ENCODE measurements at regions not wholly inside any gene's neighbourhood (a gene's known extent, or its start where the extent isn't known, plus 50 kb on each side); places are given as distances from the start of the nearest gene placed in this dataset.
"Not testable (repeated sequence)": the region's sequence is repeated elsewhere in the genome, so short reads cannot be mapped to it uniquely, and the experiment has no call there.

- no peak for DNase-seq
Measured at GRCh38 chr16:86872833-86873232, 294.5 kb downstream of the FOXL1 start.

DNA sequence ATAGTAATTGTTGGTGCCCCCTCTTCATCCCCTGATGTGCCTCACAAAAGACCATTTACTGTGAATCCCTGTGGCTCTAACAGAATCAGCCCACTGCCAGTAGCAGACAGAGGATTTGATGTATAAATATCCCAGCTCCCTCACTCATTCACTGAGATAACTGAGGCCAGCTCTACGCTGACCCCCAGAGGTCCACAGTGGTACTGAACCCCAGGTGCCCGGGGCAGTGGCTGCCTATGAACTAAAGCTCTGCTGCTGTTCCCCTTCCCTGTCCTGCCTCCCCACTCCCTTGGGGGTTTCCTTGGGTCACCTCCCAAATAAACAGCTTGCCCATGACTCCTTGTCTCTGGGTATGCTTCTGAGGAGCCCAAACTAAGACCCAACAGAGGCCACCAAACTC lies 295.8 kb downstream of the FOXL1 start:
- DNase-seq = no peak

GRCh38 chr16:86876499-86876898 lies 298.1 kb downstream of the FOXL1 start:
- DNase-seq = no peak

DNA sequence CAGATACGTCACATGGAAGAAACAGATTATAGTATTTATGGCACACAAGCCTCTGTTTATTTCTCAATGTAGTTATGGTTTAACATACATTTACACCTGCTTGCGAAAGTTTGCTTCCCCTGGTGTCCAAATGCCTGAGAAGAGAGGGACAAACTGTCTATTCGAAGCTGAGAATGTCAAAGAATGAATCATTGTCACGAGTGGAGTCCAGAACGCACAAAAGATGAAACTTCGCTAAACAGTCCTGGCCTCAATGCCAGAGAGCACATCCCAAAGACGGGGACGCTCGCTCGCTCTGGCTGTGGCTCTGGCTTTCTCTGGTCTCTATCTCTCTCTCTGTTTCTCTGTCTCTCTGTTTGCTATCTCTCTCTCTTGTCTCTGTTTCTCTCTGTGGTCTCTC lies 298.8 kb downstream of the FOXL1 start:
- no peak for DNase-seq

GRCh38 chr16:86877835-86878234 lies 299.5 kb downstream of the FOXL1 start:
- DNase-seq = no peak

DNA sequence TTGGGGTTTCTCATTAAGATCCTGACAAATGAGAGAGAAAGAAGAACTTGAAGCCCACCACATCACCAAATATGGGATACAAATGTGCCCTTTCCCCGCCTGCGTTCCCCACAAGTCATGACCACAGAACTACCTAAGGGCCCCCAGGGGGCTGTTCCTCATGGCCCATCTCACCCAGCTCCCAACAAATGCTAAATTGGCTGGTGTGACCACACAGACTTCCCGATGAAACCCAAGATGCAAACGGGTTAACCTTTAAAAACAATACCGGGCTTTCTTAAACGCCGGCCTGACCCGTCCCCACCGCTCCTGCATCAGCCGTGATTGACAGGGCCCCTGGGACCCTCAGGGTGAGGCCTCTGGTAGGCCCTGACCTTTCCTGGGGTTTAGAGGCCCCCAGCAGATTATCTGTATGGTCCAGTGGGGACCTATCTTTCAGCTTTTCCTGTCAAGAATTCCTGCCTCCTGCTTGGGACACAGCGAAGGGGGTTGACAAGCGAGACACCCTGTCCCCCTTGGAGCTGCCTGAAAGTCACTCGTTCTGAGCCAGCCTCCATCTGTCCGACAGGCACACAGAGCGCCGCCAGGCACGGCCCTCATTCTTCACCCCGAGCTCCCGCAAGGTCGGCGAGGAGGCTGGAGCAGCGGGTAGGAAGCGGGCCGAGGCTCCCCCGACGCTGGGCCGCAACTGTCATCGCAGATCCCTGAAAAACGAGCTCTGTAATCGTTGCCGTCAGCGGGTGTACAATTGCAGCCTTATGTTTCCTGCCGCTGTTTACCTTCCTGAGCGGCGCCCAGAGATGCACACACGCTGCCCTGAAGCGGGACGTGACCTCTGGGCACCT lies 300.1 kb downstream of the FOXL1 start:
- no peak for DNase-seq

GRCh38 chr16:86879268-86879667 lies 300.9 kb downstream of the FOXL1 start:
- no peak for DNase-seq

DNA sequence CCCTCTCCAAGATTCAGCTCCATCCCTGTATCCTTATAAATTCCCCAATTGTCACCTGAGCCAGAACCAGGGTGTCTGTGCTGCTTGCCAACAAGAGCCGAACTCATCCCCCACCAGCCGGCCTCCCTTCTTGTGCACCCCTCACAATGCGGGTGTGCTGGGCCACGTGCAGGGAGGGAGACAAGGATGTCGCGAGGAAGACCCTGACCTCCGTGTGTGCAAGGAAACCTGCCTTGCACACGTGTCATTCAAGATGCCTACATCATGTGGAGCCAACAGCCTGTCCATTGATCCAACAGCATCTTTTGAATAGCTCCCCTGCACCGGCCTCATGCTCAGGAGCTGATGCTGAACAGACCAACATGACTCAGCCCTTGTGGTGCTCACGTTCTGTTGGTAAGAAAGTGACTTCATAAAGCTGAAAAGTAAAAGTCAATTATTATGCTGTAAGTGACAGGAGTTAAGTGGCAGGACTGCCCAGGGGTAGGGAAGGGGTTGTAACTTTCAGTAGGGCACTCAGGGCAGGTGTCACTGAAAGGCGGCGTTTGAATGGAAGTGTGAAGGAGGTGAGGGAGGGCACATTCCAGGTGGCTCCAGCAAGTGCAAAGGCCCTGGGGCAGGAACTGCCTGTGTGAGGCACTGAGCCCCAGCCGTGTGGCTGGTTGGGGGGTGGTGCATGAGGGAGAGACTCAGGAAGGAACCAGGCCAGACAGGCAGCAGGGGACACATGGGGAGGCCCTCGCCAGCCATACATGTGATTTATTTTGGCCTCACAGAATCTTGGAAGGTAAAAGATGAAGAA lies 302.2 kb downstream of the FOXL1 start:
- DNase-seq = no peak

DNA sequence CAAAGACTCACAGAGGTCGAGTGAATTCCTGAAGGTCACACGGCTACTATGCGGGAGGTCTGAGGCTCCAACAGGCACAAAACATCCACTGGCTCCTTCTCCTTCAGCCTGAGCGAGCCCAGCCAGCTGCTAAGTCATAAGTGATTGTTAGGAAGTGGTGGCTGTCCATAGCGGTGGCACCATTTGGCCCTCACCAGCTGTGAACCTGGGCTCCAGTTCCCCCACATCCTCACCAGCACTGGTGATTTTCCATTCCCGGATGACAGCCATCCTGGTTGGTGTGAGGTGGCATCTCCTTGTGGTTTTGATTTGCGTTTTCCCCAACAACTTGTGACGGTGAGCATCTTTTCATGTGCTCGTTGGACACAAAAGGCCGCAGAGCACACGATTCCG lies 302.8 kb downstream of the FOXL1 start:
- DNase-seq = no peak

- no peak for DNase-seq
Measured at GRCh38 chr16:86881861-86882273, 303.5 kb downstream of the FOXL1 start.

DNA sequence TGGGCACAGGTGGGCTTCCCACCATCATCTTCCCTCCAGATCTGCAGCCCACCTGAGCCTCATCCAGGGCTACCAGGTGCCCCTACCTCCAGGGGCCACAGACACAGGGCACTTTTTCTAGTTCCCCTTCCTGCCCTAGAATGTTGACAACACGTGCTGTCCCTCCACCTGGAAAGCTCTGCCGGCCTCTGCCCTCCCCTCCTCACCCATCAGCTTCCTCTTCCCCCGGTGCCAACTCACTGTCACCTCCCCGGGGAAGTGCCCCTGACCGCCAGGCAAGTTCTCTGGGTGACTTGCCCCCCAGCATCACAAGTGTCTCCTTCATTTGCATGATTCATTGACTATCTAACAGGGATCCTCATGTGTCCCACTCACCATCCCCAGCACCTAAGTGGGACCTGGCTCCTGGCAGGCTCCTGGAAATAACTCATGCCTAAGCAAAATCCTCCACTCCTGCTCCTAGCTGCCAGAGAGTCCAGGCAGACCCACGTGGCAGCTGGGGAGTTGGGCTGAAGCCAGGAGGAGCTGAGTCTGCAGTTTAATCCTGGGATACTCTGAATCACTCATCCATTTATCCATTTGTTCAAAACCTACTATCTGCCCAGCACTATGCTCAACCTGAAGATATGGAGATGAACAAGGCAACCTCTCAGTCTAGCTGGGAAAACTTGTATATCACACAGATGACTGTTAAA lies 304.4 kb downstream of the FOXL1 start:
- no peak for DNase-seq

GRCh38 chr16:86883583-86884389 lies 305.4 kb downstream of the FOXL1 start:
- DNase-seq = no peak

DNA sequence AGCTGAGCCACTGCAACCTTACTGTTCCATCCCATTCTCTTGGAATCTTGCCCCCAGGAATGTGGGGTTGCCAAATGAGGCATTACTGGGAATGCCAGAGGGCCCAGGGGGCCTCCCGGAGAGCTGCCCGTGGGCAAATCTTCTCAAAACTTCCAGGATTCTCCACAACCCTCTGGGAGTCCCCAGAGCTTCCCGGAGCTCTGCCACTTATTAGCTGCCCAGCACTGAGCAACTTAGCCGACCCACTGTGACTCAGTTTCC lies 306.0 kb downstream of the FOXL1 start:
- no peak for DNase-seq

- no peak for DNase-seq
Measured at GRCh38 chr16:86885139-86885538, 306.8 kb downstream of the FOXL1 start.

- no peak for DNase-seq
Measured at GRCh38 chr16:86886651-86887050, 308.3 kb downstream of the FOXL1 start.

GRCh38 chr16:86887416-86887815 lies 309.1 kb downstream of the FOXL1 start:
- DNase-seq = no peak

DNA sequence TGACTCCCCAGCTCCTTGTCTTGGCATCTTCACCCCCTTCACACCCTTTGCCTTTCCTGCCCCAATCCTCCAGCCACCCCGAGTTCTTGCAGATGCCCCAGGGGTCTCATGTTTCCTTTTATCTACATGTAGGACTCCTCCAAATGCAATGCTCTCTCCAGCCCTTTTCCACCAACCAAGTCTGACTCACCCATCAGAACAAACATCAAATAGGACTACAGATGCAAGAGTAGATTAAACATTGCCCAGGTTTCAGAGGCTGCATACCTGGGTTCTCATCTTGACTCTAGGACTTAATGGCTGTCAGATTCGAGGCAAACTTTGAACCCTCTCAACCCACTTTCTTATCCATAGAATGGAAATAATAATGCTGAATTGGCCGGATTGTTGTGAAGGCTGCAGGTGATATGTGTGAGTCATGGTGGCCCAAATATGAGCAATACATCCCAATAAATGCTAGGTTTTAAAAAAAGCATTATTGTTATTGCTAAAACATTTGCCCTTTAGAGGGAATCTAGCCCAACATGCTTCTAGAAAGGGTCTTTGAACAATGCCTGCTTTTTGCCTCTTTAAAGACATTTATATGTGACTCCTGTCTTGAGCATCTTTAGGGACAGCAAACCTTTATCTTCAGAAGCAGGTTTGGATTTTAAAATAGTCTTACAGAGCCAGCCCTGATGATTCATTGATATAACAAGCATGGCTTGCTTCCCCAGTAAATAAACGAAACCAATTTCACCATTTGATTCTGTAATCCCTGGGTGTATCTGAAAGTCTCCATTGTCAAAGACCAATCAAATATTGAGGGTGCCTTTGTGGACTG lies 310.1 kb downstream of the FOXL1 start:
- DNase-seq = no peak

GRCh38 chr16:86889054-86889366 lies 310.7 kb downstream of the FOXL1 start:
- DNase-seq = not testable (repeated sequence)

- DNase-seq = no peak
Measured at GRCh38 chr16:86889974-86890373, 311.6 kb downstream of the FOXL1 start.

DNA sequence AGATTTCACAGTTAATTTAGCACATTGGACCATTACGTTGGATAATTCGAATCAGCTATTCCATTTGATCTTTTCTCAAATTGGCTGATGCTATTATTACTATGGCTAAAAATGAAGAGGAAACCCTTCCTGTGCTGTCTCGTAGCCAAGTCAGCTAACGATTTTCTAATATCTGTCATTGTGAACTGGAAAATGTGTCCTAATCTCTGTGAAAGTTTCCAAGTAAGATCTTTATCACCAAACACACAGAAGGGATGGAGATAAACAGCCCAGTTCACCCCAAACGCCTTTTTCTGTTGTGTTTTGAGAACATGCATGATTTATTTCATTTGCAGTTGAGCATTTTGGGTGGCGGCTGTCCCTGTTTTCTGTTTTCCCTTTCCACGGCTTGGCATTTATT lies 312.8 kb downstream of the FOXL1 start:
- DNase-seq = no peak

GRCh38 chr16:86891631-86892030 lies 313.3 kb downstream of the FOXL1 start:
- DNase-seq = no peak

DNA sequence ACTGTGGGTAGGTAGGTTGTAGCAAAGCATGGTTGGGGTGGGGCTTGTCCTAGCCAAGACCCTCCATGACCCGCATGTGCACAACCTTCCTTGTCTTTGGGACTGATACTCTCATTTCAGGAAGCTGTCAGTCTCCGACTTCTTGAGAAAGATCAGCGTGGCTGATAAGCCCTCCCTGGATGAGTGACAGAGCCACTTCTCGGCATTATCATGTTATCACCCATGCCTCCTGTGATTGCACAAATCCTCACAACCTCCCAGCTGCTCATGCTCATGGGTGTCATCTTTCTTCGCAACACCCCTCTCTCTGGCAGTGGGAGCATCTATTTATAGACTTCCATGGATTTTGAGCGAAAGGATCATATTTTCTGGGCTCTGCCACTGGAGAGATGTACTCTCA lies 314.2 kb downstream of the FOXL1 start:
- no peak for DNase-seq
